NT2/D1 (cell line): ENCODE measurements at regions not wholly inside any gene's neighbourhood (a gene's known extent, or its start where the extent isn't known, plus 50 kb on each side); places are given as distances from the start of the nearest gene placed in this dataset.

Source experiments
- DNase-seq: peaks from one replicate; pipeline ENCODE4 v3.0.0-alpha.2; 2011; ENCODE audit warnings: low read depth, low spot score
- H3K27me3 ChIP-seq: 2 replicates; pipeline ENCODE4 v1.6.0; 2011; ENCODE audit warnings: mild to moderate bottlenecking; ENCODE audit not compliant: insufficient read length, insufficient read depth
- H3K36me3 ChIP-seq: 2 replicates; pipeline ENCODE4 v1.6.1; 2011; ENCODE audit warnings: mild to moderate bottlenecking, low read length, mixed read lengths; ENCODE audit not compliant: insufficient read depth, insufficient read length
- H3K4me1 ChIP-seq: 2 replicates; pipeline ENCODE4 v1.5.1; 2011; ENCODE audit not compliant: insufficient read depth, insufficient read length
- H3K4me3 ChIP-seq: 2 replicates; pipeline ENCODE4 v1.5.1; 2011; ENCODE audit warnings: low read depth; ENCODE audit not compliant: insufficient read length
- H3K9ac ChIP-seq: 2 replicates; pipeline ENCODE4 v1.6.0; 2011; ENCODE audit warnings: low read depth; ENCODE audit not compliant: insufficient read length
- H3K9me3 ChIP-seq: 2 replicates; pipeline ENCODE4 v1.5.1; 2011; ENCODE audit warnings: mild to moderate bottlenecking, low read length; ENCODE audit not compliant: insufficient read depth
- SUZ12 ChIP-seq: IDR thresholded peaks from 2 replicates; pipeline ENCODE4 v1.6.1; 2011; ENCODE audit not compliant: insufficient read length, insufficient read depth; ENCODE audit errors: extremely low read depth
- YY1 ChIP-seq: IDR thresholded peaks from 2 replicates; pipeline ENCODE4 v1.6.1; 2011; ENCODE audit not compliant: insufficient read length, insufficient read depth
- ZNF274 ChIP-seq: IDR thresholded peaks from 2 replicates; pipeline ENCODE4 v1.6.1; 2011; ENCODE audit warnings: mild to moderate bottlenecking, low read depth, low read length

DNA sequence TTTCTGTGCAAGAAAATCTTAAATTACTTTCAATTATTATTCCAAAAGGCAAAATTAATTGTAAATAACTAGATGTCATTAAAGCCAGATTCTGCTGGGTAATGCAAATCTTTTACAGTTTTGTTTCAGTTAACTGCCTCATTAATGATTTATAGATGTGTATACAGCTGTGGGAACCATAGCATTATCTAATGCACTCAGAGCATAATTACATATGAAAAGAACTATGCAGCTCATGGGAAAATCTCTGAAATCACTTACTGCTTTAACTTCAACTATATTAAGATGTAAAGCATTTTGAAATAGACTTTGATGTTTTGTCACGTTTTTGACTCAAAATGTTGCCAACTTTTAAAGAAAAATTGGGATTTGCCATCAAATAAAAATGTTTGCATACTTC is 630.3 kb upstream of the KLHL4 start:
- no peak for TF ChIP-seq YY1
- no peak for TF ChIP-seq SUZ12
- no peak for TF ChIP-seq ZNF274
- Histone ChIP-seq H3K9ac (no peak overlapping the region), H3K4me1 (no peaks in the 10 kb centered on the region), H3K9me3 (no peaks in the 10 kb centered on the region), H3K4me3 (no peak overlapping the region), H3K27me3 (no peaks in the 10 kb centered on the region), H3K36me3 (no peaks in the 10 kb centered on the region)
- no peak for DNase-seq

DNA sequence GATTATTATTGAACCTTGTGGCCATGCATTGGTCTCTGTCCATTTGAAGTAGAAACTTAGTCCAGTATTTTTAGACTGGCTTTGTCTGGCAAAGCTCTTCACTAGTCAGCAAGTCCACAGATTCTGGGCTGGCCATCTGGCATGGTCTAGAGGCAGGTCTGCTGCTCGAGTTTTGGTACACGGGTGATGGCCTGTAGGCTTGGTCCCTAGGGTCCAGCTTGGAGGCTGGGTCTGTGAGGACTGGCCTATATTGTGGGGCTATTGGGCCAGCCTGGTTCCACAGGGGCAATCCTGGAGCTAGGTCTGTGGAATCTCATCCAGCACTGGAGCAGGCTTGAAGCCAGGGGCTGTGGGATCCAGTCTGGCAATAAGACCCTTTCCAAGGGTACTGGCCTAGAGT is 607.6 kb upstream of the KLHL4 start:
- Histone ChIP-seq H3K4me3 (no peak overlapping the region), H3K9me3 (no peaks in the 10 kb centered on the region), H3K27me3 (no peaks in the 10 kb centered on the region), H3K36me3 (no peaks in the 10 kb centered on the region), H3K4me1 (no peaks in the 10 kb centered on the region), H3K9ac (no peak overlapping the region)
- TF ChIP-seq SUZ12 (no peak), YY1 (no peak), ZNF274 (no peak)
- DNase-seq: no peak

DNA sequence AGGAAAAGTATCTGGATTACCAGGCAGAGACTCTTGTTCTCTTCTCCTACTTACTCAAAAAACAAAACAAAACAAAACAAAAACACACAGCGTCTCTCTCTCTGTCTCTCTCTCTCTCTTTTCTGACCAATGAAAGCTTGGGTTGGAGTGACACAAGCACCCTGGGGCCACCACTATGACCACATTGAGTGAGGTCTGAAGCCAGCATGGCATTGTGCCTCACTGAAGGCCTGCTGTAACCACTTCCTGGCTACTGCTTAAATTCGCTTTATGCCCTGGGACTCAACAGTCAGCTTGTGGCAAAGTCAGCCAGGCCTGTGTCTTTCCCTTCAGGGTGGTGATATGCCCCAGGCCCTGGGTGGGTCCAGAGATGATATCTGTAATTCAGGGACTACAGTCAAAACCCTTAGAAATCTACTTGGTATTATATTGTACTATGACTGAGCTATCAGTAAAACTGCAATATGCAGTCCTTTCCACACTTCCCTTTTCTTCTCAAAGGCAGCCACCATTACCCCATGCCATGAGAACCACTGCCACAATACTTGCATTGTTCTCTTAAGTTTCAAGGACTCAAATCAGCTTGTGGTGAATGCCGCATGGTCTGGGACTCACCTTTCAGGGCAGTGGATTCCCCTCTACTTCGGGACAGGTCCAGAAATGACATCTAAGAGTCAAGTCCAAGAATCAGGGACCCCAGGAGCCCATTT is 606.8 kb upstream of the KLHL4 start:
- TF ChIP-seq ZNF274: no peak
- TF ChIP-seq SUZ12: no peak
- no peak for TF ChIP-seq YY1
- no peaks in the 10 kb centered on the region for H3K4me1 ChIP-seq
- no peak for DNase-seq
- H3K36me3 ChIP-seq: no peaks in the 10 kb centered on the region
- no peak overlapping the region for H3K4me3 ChIP-seq
- H3K9me3 ChIP-seq: no peaks in the 10 kb centered on the region
- H3K9ac ChIP-seq: no peak overlapping the region
- no peaks in the 10 kb centered on the region for H3K27me3 ChIP-seq

DNA sequence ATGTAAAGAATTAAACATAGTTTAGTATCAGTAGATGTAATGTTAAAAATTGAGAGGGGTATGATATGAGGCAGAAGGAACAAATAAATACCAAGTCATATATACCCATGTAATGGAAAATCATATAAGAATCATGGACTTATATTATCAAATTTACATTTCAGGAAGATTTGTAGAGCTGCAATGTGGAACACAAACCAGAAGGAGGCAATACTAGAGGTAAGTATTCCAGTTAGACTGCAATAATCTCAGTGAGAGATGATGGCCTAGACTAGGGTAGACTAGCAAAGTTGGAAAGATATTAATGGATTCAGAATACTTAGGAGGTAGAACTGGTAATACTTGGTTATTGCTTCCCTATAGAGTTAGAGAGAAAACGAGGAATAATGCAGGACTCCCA is 603.0 kb upstream of the KLHL4 start:
- H3K4me3 ChIP-seq: no peak overlapping the region
- no peaks in the 10 kb centered on the region for H3K4me1 ChIP-seq
- no peaks in the 10 kb centered on the region for H3K36me3 ChIP-seq
- DNase-seq: no peak
- H3K9me3 ChIP-seq: no peaks in the 10 kb centered on the region
- H3K9ac ChIP-seq: no peak overlapping the region
- no peaks in the 10 kb centered on the region for H3K27me3 ChIP-seq
- no peak for TF ChIP-seq YY1
- no peak for TF ChIP-seq SUZ12
- TF ChIP-seq ZNF274: no peak

DNA sequence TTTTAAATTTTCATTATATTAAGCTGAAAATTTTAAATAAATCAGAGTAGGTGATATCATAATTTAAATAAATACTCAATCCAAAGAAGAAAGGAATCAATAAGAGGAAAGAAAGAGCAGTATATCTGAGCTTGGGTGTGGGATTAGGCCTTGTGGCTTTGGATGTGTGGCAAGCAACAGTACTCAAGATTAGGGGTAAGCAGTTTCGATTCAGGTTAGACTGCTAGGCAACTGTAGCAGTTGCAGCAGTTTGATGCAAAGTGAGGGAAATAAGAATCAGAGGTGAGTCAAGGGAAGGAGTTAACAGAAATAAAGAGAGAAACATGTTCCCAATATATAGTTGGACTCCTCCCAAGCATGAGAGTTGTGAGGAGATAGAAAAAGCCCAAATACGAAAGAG is 599.6 kb upstream of the KLHL4 start:
- TF ChIP-seq ZNF274 (no peak), YY1 (no peak), SUZ12 (no peak)
- no peaks in the 10 kb centered on the region for H3K4me1 ChIP-seq
- H3K9me3 ChIP-seq: no peaks in the 10 kb centered on the region
- H3K27me3 ChIP-seq: no peaks in the 10 kb centered on the region
- no peaks in the 10 kb centered on the region for H3K36me3 ChIP-seq
- DNase-seq: no peak
- H3K9ac ChIP-seq: no peak overlapping the region
- H3K4me3 ChIP-seq: no peak overlapping the region

DNA sequence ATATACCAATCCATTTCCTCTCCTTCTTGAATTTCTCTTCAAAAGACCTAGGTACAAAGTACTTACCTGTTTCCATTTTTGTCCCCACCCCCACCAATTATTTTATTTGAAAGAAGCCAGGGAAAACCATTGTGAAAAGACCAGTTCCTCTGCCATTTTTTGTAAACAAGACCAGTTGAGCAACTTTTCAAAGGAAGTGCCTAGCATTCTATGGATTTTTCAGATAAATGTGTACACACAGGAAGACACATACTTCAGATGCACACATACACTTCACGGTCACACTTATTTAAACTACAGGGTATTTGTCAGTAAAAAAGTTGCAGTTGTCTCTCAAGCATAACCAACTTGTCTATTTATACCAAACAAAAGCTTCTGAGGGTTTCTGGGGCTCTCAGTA is 587.2 kb upstream of the KLHL4 start:
- no peak for TF ChIP-seq ZNF274
- no peak for TF ChIP-seq SUZ12
- no peak for TF ChIP-seq YY1
- H3K36me3 ChIP-seq: no peaks in the 10 kb centered on the region
- H3K27me3 ChIP-seq: no peaks in the 10 kb centered on the region
- H3K9ac ChIP-seq: no peak overlapping the region
- H3K4me1 ChIP-seq: no peaks in the 10 kb centered on the region
- no peak overlapping the region for H3K4me3 ChIP-seq
- DNase-seq: no peak
- H3K9me3 ChIP-seq: no peaks in the 10 kb centered on the region

DNA sequence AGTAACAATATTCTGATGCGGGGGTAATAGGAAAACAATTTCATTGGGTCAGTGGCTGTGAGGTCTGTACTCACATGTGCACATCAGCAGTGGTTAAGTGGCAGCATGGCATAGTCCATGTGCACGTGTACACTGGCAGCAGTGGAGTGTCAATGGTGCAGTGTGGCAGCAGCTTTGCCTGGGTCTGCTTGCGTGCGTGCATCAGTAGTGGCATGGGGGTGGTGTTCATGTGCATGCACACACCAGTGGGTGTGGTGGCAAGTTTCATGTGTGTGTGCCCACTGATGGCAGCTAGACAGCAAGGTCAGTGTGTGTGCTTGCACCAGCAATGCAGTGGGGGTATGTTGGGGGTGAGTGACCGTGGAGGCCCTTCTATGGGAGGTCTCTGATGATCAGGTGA is 581.6 kb upstream of the KLHL4 start:
- H3K9me3 ChIP-seq: no peaks in the 10 kb centered on the region
- no peaks in the 10 kb centered on the region for H3K4me1 ChIP-seq
- H3K27me3 ChIP-seq: no peaks in the 10 kb centered on the region
- TF ChIP-seq YY1 (no peak), ZNF274 (no peak), SUZ12 (no peak)
- H3K4me3 ChIP-seq: no peak overlapping the region
- no peak for DNase-seq
- no peaks in the 10 kb centered on the region for H3K36me3 ChIP-seq
- H3K9ac ChIP-seq: no peak overlapping the region

DNA sequence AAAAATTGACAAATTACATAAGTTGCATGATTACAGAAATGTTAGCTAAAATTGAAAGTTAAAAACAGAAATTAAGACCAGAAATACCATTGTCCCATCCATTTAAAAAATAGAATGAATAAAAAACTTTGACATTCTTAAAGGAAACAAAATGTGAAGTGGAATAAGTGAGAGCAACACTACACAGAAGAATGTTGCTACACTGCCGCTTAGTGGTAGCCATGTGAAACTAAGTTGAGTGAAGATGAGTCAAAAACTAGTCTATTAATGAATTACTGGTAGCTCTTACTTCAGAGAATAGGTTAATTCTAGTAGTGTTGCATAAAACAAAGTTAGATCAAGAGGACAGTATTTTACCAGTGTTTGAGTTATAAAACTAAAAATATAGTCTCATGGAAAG is 571.0 kb upstream of the KLHL4 start:
- TF ChIP-seq YY1: no peak
- TF ChIP-seq ZNF274: no peak
- no peak for TF ChIP-seq SUZ12
- H3K4me1 ChIP-seq: no peaks in the 10 kb centered on the region
- H3K27me3 ChIP-seq: no peaks in the 10 kb centered on the region
- no peaks in the 10 kb centered on the region for H3K9me3 ChIP-seq
- DNase-seq: peak; percentile 39
- no peak overlapping the region for H3K4me3 ChIP-seq
- H3K9ac ChIP-seq: no peak overlapping the region
- H3K36me3 ChIP-seq: no peaks in the 10 kb centered on the region
